PFSK-1 (cell line): ENCODE measurements at regions not wholly inside any gene's neighbourhood (a gene's known extent, or its start where the extent isn't known, plus 50 kb on each side); places are given as distances from the start of the nearest gene placed in this dataset.

Experiments used
- FOXP2 ChIP-seq: optimal IDR thresholded peaks from 2 replicates; pipeline ENCODE3; 2011; ENCODE audit warnings: borderline replicate concordance, control low read depth, inconsistent platforms; ENCODE audit not compliant: insufficient read depth; ENCODE audit errors: extremely low read length, extremely low read depth
- POLR2AphosphoS5 ChIP-seq: IDR thresholded peaks from 2 replicates; pipeline ENCODE4 v1.6.1; 2012; ENCODE audit warnings: low read depth, mild to moderate bottlenecking, control low read depth, low read length, moderate library complexity
- REST ChIP-seq, 2 experiments: IDR thresholded peaks; 2 replicates each; pipeline versions ENCODE4 v1.6.1 to v1.8.0; 2011 to 2012; ENCODE audit warnings: low read depth in 2 of 2, low read length in 2 of 2, control low read depth in 1 of 2, inconsistent platforms in 1 of 2, mild to moderate bottlenecking in 1 of 2, moderate library complexity in 1 of 2; ENCODE audit not compliant: insufficient read depth in 1 of 2
- SIN3A ChIP-seq: IDR thresholded peaks from 2 replicates; pipeline ENCODE4 v1.6.1; 2012; ENCODE audit warnings: mild to moderate bottlenecking, low read length, moderate library complexity, borderline replicate concordance; ENCODE audit not compliant: insufficient read depth
- TAF1 ChIP-seq: IDR thresholded peaks from 2 replicates; pipeline ENCODE4 v1.6.1; 2012; ENCODE audit warnings: low read length, control low read depth, borderline replicate concordance; ENCODE audit not compliant: insufficient read depth

- no peak for TF ChIP-seq REST (IDR thresholded peaks at IDR 0.05; ENCODE audit: insufficient read depth in 1 of 2, low read depth in 2 of 2, low read length in 2 of 2)
- no peak for TF ChIP-seq POLR2AphosphoS5
- TF ChIP-seq TAF1, result no peak
- TF ChIP-seq FOXP2, result no peak
- no peak for TF ChIP-seq SIN3A
Measured at GRCh38 chr5:133818869-133819600, 149.4 kb downstream of the C5orf15 start.
